HEK293 (cell line): ENCODE measurements at regions not wholly inside any gene's neighbourhood (a gene's known extent, or its start where the extent isn't known, plus 50 kb on each side); places are given as distances from the start of the nearest gene placed in this dataset.

Experiments used
- KLF16 ChIP-seq: fragments of 450-650 bp; formaldehyde crosslinking; IDR thresholded peaks from 2 replicates; pipeline ENCODE4 v1.5.1; 2017; ENCODE audit warnings: missing biosample characterization, missing genetic modification characterization
- SP3 ChIP-seq: fragments of 450-650 bp; formaldehyde crosslinking; IDR thresholded peaks from 2 replicates; pipeline ENCODE4 v1.5.1; 2016; ENCODE audit warnings: missing biosample characterization, missing genetic modification characterization
- WT1 ChIP-seq: fragments of 450-650 bp; formaldehyde crosslinking; IDR thresholded peaks from 2 replicates; pipeline ENCODE4 v1.5.1; 2016; ENCODE audit warnings: missing biosample characterization, missing genetic modification characterization
- ZBTB1 ChIP-seq: fragments of 450-650 bp; formaldehyde crosslinking; IDR thresholded peaks from 2 replicates; pipeline ENCODE4 v1.5.1; 2016; ENCODE audit warnings: missing biosample characterization, missing genetic modification characterization
- ZNF10 ChIP-seq: fragments of 450-650 bp; formaldehyde crosslinking; IDR thresholded peaks from 2 replicates; pipeline ENCODE4 v1.5.1; 2017; ENCODE audit warnings: missing biosample characterization, missing genetic modification characterization
- ZNF274 ChIP-seq, 2 experiments: fragments of 200-500 bp in 1 of 2; fragments of 450-650 bp in 1 of 2; sonication (Bioruptor generic) in 1 of 2; formaldehyde crosslinking in 1 of 2; IDR thresholded peaks; 2 replicates each; pipeline versions ENCODE4 v1.5.1 to v1.6.1; 2014 to 2016; ENCODE audit warnings: borderline replicate concordance in 1 of 2, inconsistent platforms in 1 of 2, low read length in 1 of 2, missing biosample characterization in 1 of 2, missing genetic modification characterization in 1 of 2
- ZNF302 ChIP-seq: fragments of 450-650 bp; formaldehyde crosslinking; IDR thresholded peaks from 2 replicates; pipeline ENCODE4 v1.5.1; 2016; ENCODE audit warnings: missing biosample characterization, missing genetic modification characterization, low read depth
- ZNF792 ChIP-seq: fragments of 450-650 bp; formaldehyde crosslinking; IDR thresholded peaks from 2 replicates; pipeline ENCODE4 v1.5.1; 2016; ENCODE audit warnings: missing biosample characterization, missing genetic modification characterization
- TF ChIP-seq, protein P1 (sequence below): fragments of 450-650 bp; formaldehyde crosslinking; IDR thresholded peaks from 2 replicates; pipeline ENCODE4 v1.5.1; 2016; ENCODE audit warnings: missing biosample characterization, missing genetic modification characterization
- TF ChIP-seq, protein P2 (sequence below): fragments of 450-650 bp; formaldehyde crosslinking; IDR thresholded peaks from 2 replicates; pipeline ENCODE4 v1.5.1; 2016; ENCODE audit warnings: missing biosample characterization, missing genetic modification characterization
- TF ChIP-seq, protein P3 (sequence below): fragments of 450-650 bp; formaldehyde crosslinking; IDR thresholded peaks from 2 replicates; pipeline ENCODE4 v1.5.1; 2016; ENCODE audit warnings: missing biosample characterization, missing genetic modification characterization
- TF ChIP-seq, protein P4 (sequence below): fragments of 450-650 bp; formaldehyde crosslinking; IDR thresholded peaks from 2 replicates; pipeline ENCODE4 v1.5.1; 2016; ENCODE audit warnings: missing biosample characterization, missing genetic modification characterization

DNA sequence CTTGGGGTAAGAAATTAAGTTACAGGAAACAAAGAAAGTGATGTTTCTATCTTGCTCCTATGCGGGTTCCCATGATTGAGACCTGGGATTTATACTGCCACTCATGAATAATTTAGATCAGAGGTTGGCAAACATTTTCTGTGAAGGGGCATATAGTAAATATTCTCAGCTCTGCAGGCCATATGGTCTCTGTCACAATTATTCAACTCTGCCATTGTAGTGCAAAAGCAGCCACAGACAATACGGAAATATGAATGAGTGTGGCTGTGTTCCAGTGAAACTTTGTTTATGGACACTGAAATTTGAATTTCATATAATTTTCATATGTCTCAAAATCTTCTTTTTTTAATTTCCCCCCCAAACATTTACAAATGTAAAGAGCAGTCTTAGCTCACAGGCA is 127.2 kb downstream of the FOXD2 start:
- TF ChIP-seq, protein P1, sequence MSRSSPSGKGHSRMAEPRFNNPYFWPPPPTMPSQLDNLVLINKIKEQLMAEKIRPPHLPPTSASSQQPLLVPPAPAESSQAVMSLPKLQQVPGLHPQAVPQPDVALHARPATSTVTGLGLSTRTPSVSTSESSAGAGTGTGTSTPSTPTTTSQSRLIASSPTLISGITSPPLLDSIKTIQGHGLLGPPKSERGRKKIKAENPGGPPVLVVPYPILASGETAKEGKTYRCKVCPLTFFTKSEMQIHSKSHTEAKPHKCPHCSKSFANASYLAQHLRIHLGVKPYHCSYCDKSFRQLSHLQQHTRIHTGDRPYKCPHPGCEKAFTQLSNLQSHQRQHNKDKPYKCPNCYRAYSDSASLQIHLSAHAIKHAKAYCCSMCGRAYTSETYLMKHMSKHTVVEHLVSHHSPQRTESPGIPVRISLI, result no peak
- TF ChIP-seq, protein P2, sequence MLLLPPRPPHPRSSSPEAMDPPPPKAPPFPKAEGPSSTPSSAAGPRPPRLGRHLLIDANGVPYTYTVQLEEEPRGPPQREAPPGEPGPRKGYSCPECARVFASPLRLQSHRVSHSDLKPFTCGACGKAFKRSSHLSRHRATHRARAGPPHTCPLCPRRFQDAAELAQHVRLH, result no peak
- TF ChIP-seq, protein P3, sequence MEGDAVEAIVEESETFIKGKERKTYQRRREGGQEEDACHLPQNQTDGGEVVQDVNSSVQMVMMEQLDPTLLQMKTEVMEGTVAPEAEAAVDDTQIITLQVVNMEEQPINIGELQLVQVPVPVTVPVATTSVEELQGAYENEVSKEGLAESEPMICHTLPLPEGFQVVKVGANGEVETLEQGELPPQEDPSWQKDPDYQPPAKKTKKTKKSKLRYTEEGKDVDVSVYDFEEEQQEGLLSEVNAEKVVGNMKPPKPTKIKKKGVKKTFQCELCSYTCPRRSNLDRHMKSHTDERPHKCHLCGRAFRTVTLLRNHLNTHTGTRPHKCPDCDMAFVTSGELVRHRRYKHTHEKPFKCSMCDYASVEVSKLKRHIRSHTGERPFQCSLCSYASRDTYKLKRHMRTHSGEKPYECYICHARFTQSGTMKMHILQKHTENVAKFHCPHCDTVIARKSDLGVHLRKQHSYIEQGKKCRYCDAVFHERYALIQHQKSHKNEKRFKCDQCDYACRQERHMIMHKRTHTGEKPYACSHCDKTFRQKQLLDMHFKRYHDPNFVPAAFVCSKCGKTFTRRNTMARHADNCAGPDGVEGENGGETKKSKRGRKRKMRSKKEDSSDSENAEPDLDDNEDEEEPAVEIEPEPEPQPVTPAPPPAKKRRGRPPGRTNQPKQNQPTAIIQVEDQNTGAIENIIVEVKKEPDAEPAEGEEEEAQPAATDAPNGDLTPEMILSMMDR (tag by site-specific recombination), result no peak
- TF ChIP-seq KLF16 (tag by site-specific recombination), result no peak
- no peak for TF ChIP-seq ZBTB1 (tag by site-specific recombination)
- TF ChIP-seq SP3 (tag by site-specific recombination), result no peak
- no peak for TF ChIP-seq ZNF10 (tag by site-specific recombination)
- no peak for TF ChIP-seq ZNF274 (IDR thresholded peaks at IDR 0.05; ENCODE audit: low read length)
- TF ChIP-seq ZNF274 (tag by site-specific recombination; IDR thresholded peaks at IDR 0.05; ENCODE audit: borderline replicate concordance), result no peak
- TF ChIP-seq WT1 (tag by site-specific recombination), result no peak
- no peak for TF ChIP-seq ZNF792
- no peak for TF ChIP-seq ZNF302
- TF ChIP-seq, protein P4, sequence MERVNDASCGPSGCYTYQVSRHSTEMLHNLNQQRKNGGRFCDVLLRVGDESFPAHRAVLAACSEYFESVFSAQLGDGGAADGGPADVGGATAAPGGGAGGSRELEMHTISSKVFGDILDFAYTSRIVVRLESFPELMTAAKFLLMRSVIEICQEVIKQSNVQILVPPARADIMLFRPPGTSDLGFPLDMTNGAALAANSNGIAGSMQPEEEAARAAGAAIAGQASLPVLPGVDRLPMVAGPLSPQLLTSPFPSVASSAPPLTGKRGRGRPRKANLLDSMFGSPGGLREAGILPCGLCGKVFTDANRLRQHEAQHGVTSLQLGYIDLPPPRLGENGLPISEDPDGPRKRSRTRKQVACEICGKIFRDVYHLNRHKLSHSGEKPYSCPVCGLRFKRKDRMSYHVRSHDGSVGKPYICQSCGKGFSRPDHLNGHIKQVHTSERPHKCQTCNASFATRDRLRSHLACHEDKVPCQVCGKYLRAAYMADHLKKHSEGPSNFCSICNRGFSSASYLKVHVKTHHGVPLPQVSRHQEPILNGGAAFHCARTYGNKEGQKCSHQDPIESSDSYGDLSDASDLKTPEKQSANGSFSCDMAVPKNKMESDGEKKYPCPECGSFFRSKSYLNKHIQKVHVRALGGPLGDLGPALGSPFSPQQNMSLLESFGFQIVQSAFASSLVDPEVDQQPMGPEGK (tag by site-specific recombination), result no peak
